ENCODE measurements at regions not wholly inside any gene's neighbourhood (a gene's known extent, or its start where the extent isn't known, plus 50 kb on each side); places are given as distances from the start of the nearest gene placed in this dataset.

- H4K20me1 ChIP-seq (ENCODE audit: low read depth): no peaks in the 10 kb centered on the region
- no peak overlapping the region for H3K9ac ChIP-seq
- Mint-ChIP-seq H3K27ac (no peak overlapping the region), H3K9me3 (peaks cover 2% of the 10 kb centered on the region), H3K4me3 (no peak overlapping the region), H3K4me1 (no peaks in the 10 kb centered on the region), H3K27me3 (ENCODE audit: insufficient read depth, low read depth) (no peaks in the 10 kb centered on the region), H3K36me3 (no peaks in the 10 kb centered on the region)
- H3F3A ChIP-seq (ENCODE audit: low read depth): no peaks in the 10 kb centered on the region
- H3K4me2 ChIP-seq: no peak overlapping the region
- no peak overlapping the region for H3K4me3 ChIP-seq
- no peak for DNase-seq (ENCODE audit: low spot score)
- no peaks in the 10 kb centered on the region for H3K27me3 ChIP-seq
- no peaks in the 10 kb centered on the region for H3K4me1 ChIP-seq
- no peaks in the 10 kb centered on the region for H3K79me2 ChIP-seq (ENCODE audit: low read depth)
- H3K9me3 ChIP-seq (ENCODE audit: low read depth): no peaks in the 10 kb centered on the region
- TF ChIP-seq EZH2phosphoT487 (IDR thresholded peaks at IDR 0.05) (no peak), EZH2 (IDR thresholded peaks at IDR 0.05) (no peak), CTCF (IDR thresholded peaks at IDR 0.05) (no peak)
- H3K27ac ChIP-seq: no peak overlapping the region
- no peaks in the 10 kb centered on the region for H3K36me3 ChIP-seq
- no peak overlapping the region for H2AFZ ChIP-seq (replicated peaks)
These were observed 662.6 kb upstream of the FAM98A start for GRCh38 chr2:34261701-34262100.

GRCh38 chr2:34254272-34254878, 655.3 kb upstream of the FAM98A start:
- no peaks in the 10 kb centered on the region for H3K4me1 Mint-ChIP-seq
- H3K27ac Mint-ChIP-seq: no peak overlapping the region
- H3K27me3 Mint-ChIP-seq (ENCODE audit: insufficient read depth, low read depth): no peaks in the 10 kb centered on the region
- no peak for DNase-seq (ENCODE audit: low spot score)
- Histone ChIP-seq H3K9ac (no peak overlapping the region), H3K36me3 (no peaks in the 10 kb centered on the region), H3F3A (ENCODE audit: low read depth) (no peaks in the 10 kb centered on the region), H3K4me2 (no peak overlapping the region), H3K27ac (no peak overlapping the region), H3K4me1 (peaks cover 3% of the 10 kb centered on the region), H3K27me3 (no peaks in the 10 kb centered on the region), H2AFZ (replicated peaks) (peak overlapping the region; percentile 94), H3K9me3 (ENCODE audit: low read depth) (no peaks in the 10 kb centered on the region), H3K4me3 (no peak overlapping the region), H3K79me2 (ENCODE audit: low read depth) (no peaks in the 10 kb centered on the region), H4K20me1 (ENCODE audit: low read depth) (no peaks in the 10 kb centered on the region)
- no peak for TF ChIP-seq EZH2phosphoT487 (IDR thresholded peaks at IDR 0.05)
- no peak for TF ChIP-seq EZH2 (IDR thresholded peaks at IDR 0.05)
- no peak for TF ChIP-seq CTCF (IDR thresholded peaks at IDR 0.05)
- no peak overlapping the region for H3K4me3 Mint-ChIP-seq
- no peaks in the 10 kb centered on the region for H3K36me3 Mint-ChIP-seq
- no peaks in the 10 kb centered on the region for H3K9me3 Mint-ChIP-seq

- H3K27me3 Mint-ChIP-seq (ENCODE audit: insufficient read depth, low read depth): no peaks in the 10 kb centered on the region
- H3K27ac Mint-ChIP-seq: no peak overlapping the region
- H3K4me3 Mint-ChIP-seq: no peak overlapping the region
- Histone ChIP-seq H3K9ac (no peak overlapping the region), H4K20me1 (ENCODE audit: low read depth) (no peaks in the 10 kb centered on the region), H3K4me3 (no peak overlapping the region), H2AFZ (replicated peaks) (no peak overlapping the region), H3K27me3 (no peaks in the 10 kb centered on the region), H3K36me3 (no peaks in the 10 kb centered on the region), H3K27ac (no peak overlapping the region), H3K4me1 (peaks cover 8% of the 10 kb centered on the region), H3F3A (ENCODE audit: low read depth) (no peaks in the 10 kb centered on the region), H3K9me3 (ENCODE audit: low read depth) (no peaks in the 10 kb centered on the region), H3K79me2 (ENCODE audit: low read depth) (no peaks in the 10 kb centered on the region), H3K4me2 (no peak overlapping the region)
- no peaks in the 10 kb centered on the region for H3K9me3 Mint-ChIP-seq
- H3K36me3 Mint-ChIP-seq: no peaks in the 10 kb centered on the region
- H3K4me1 Mint-ChIP-seq: peaks cover 3% of the 10 kb centered on the region
- no peak for DNase-seq (ENCODE audit: low spot score)
- TF ChIP-seq EZH2 (IDR thresholded peaks at IDR 0.05) (no peak), CTCF (IDR thresholded peaks at IDR 0.05) (no peak), EZH2phosphoT487 (IDR thresholded peaks at IDR 0.05) (no peak)
These were observed 653.0 kb upstream of the FAM98A start for GRCh38 chr2:34252111-34252510.

Data from neural progenitor cell (in vitro differentiated cells).